ENCODE measurements at regions not wholly inside any gene's neighbourhood (a gene's known extent, or its start where the extent isn't known, plus 50 kb on each side); places are given as distances from the start of the nearest gene placed in this dataset. TPM values are rescaled to one million over a fixed set of nuclear protein-coding genes. Genes with fewer than 3 reads are reported as not detected.

GRCh38 chr9:88936132-88936531 lies 55.1 kb upstream of the S1PR3 start:
- no peaks in the 10 kb centered on the region for H3K4me1 ChIP-seq (ENCODE audit: low read depth)
- no peak overlapping the region for H3K4me3 ChIP-seq
- H3K9me3 ChIP-seq: no peaks in the 10 kb centered on the region
- ATAC-seq (no peak), DNase-seq (no peak)
- TF ChIP-seq CTCF (IDR thresholded peaks at IDR 0.05): no peak
- H3K36me3 ChIP-seq (ENCODE audit: low read depth): no peaks in the 10 kb centered on the region
- intact Hi-C loops (cut with DNase I, micrococcal nuclease): no loop called here

GRCh38 chr9:88936668-88937067 lies 54.6 kb upstream of the S1PR3 start:
- DNase-seq: no peak
- Histone ChIP-seq H3K4me1 (ENCODE audit: low read depth) (no peaks in the 10 kb centered on the region), H3K4me3 (no peak overlapping the region), H3K9me3 (no peaks in the 10 kb centered on the region), H3K36me3 (ENCODE audit: low read depth) (no peaks in the 10 kb centered on the region)
- ATAC-seq: no peak
- intact Hi-C loops (cut with DNase I, micrococcal nuclease): no loop called here
- no peak for TF ChIP-seq CTCF (IDR thresholded peaks at IDR 0.05)

GRCh38 chr9:88937248-88937647 lies 54.0 kb upstream of the S1PR3 start:
- no peaks in the 10 kb centered on the region for H3K9me3 ChIP-seq

GRCh38 chr9:88938189-88938588 lies 53.1 kb upstream of the S1PR3 start:
- H3K9me3 ChIP-seq: no peaks in the 10 kb centered on the region
- no peak for DNase-seq
- H3K4me3 ChIP-seq: no peak overlapping the region
- H3K4me1 ChIP-seq (ENCODE audit: low read depth): no peaks in the 10 kb centered on the region
- no peak for TF ChIP-seq CTCF (IDR thresholded peaks at IDR 0.05)
- no peaks in the 10 kb centered on the region for H3K36me3 ChIP-seq (ENCODE audit: low read depth)
- intact Hi-C loops (cut with DNase I, micrococcal nuclease): no loop called here
- no peak for ATAC-seq

More at GRCh38 chr9:88937248-88937647, 54.0 kb upstream of the S1PR3 start:
- H3K36me3 ChIP-seq (ENCODE audit: low read depth): no peaks in the 10 kb centered on the region
- no peak for TF ChIP-seq CTCF (IDR thresholded peaks at IDR 0.05)
- H3K4me1 ChIP-seq (ENCODE audit: low read depth): no peaks in the 10 kb centered on the region
- DNase-seq (no peak), ATAC-seq (no peak)
- no peak overlapping the region for H3K4me3 ChIP-seq
- intact Hi-C loops (cut with DNase I, micrococcal nuclease): no loop called here

Small RNAs in the stretch of these regions (microRNA-seq; reads per million reads assigned to microRNA genes)
- not detected for gene MIR4289

All from mucosa of descending colon (tissue), 3 donors.